ENCODE measurements at regions not wholly inside any gene's neighbourhood (a gene's known extent, or its start where the extent isn't known, plus 50 kb on each side); places are given as distances from the start of the nearest gene placed in this dataset.
A peak's percentile ranks its signal among the peaks of the same experiment; 100 is the strongest.

DNA sequence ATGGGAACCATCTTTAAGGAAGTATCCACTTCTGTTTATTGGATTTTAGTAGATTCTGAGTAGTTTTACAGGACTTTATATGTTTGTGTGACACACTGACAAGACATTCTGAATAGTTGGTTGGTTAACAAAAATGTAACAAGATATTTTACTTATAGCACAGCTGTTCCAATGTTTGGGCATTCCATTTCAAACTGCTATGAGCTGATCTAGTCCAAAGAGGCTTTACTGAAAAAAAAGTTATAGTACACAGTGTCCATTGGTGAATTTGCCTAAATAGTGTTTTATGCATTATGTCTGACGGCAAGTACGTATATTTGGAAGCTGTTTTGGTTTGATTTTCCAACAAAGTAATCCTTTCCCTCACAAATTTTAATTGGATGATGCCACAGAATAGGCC lies 99.1 kb downstream of the SAMD9 start:
- no peak overlapping the region for H3K4me3 ChIP-seq
- FAIRE-seq, result no peak
- TF ChIP-seq, protein P1, sequence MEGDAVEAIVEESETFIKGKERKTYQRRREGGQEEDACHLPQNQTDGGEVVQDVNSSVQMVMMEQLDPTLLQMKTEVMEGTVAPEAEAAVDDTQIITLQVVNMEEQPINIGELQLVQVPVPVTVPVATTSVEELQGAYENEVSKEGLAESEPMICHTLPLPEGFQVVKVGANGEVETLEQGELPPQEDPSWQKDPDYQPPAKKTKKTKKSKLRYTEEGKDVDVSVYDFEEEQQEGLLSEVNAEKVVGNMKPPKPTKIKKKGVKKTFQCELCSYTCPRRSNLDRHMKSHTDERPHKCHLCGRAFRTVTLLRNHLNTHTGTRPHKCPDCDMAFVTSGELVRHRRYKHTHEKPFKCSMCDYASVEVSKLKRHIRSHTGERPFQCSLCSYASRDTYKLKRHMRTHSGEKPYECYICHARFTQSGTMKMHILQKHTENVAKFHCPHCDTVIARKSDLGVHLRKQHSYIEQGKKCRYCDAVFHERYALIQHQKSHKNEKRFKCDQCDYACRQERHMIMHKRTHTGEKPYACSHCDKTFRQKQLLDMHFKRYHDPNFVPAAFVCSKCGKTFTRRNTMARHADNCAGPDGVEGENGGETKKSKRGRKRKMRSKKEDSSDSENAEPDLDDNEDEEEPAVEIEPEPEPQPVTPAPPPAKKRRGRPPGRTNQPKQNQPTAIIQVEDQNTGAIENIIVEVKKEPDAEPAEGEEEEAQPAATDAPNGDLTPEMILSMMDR (IDR thresholded peaks at IDR 0.05), result no peak
- DNase-seq, result no peak
- no peak overlapping the region for H3K27ac ChIP-seq
- H3K4me1 ChIP-seq, result no peaks in the 10 kb centered on the region
- H3K9me3 ChIP-seq, result no peaks in the 10 kb centered on the region
- no peak for ATAC-seq
- WGBS, 2 donors, result 70 to 96% methylated on average over 2 of the region's 2 CpGs
- no peaks in the 10 kb centered on the region for H3K36me3 ChIP-seq
- intact Hi-C loops (cut with DNase I), result no loop called here
- no peaks in the 10 kb centered on the region for H3K27me3 ChIP-seq

DNA sequence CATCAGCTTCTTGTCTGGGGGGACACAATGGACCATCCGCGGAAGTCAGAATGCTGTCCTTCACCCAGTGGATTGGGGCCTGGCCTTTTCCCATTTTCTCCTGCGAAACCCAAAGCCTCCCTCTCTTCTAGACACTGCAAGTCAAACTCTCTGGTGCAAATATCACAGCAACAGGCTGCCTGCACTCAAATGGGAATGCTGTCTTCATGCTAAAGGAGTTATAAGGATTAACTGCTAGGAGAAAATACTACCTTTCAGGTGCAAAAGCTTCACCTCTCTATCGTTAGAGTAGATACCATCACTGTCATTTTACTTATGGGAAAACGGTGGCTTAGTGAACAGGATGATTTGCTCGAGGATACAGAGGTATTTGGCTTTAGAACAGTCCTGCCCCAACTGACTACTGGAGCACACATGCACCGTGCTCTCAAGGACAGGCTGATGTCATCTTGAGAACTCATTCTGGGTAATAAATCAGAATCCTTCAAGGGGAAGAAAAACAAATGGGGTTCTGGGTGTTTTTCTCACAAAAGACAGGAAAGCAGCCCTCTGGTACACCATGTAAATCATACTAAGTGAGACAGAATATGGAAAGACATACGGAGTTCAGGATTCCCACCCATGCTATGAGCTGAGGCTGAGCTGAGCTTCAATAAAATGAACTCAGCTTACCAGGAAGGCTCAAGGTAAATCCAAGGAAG lies 100.9 kb downstream of the SAMD9 start:
- Histone ChIP-seq H3K9me3 (no peaks in the 10 kb centered on the region), H3K4me1 (no peaks in the 10 kb centered on the region), H3K27me3 (no peaks in the 10 kb centered on the region), H3K27ac (no peak overlapping the region), H3K36me3 (no peaks in the 10 kb centered on the region), H3K4me3 (no peak overlapping the region)
- no peak for ATAC-seq
- TF ChIP-seq, protein P1 (IDR thresholded peaks at IDR 0.05), result no peak
- DNase-seq, result no peak
- 60 to 66% methylated on average over 8 of the region's 8 CpGs for WGBS, 2 donors
- no peak for FAIRE-seq
- intact Hi-C loops (cut with DNase I), result no loop called here

DNA sequence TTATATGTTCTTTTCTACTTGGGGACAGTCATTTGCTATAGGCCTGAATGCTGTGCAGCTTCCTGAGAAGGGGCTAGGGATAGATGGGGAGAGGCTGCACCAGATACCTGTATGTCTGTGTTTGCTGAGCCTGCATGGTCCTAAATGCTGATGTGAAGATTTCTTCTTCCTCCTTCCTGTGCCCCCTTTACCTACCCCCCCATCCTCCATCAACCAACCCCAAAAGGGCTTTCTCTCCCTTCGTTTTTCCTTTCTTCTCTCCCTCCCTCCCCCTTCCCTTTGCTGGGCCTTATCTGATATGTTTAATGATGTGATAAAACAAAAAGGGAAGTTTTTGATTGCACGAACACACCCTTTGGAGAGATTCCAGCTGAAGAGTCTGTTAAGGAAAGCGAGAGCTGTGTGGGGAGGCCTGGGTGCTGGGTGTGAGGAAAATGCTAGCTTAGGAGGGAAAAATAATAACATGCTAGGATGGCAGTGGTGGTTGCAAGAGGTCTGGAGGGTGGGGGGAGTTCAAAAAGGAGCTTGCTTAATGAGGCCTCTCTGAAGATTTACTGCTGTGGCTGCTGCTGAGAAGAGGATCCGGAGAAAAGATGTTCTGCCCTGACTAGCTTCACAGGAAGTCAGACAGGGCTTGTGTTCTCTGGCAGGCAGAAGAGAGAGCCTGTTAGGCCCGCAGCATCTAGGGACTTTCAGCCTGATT lies 101.8 kb downstream of the SAMD9 start:
- intact Hi-C loops (cut with DNase I), result no loop called here
- Histone ChIP-seq H3K4me3 (no peak overlapping the region), H3K36me3 (no peaks in the 10 kb centered on the region), H3K27ac (no peak overlapping the region), H3K27me3 (no peaks in the 10 kb centered on the region), H3K9me3 (no peaks in the 10 kb centered on the region), H3K4me1 (no peaks in the 10 kb centered on the region)
- no peak for ATAC-seq
- WGBS, 2 donors, result 56% methylated on average over 5 of the region's 5 CpGs
- TF ChIP-seq, protein P1 (IDR thresholded peaks at IDR 0.05), result no peak
- FAIRE-seq, result no peak
- no peak for DNase-seq

DNA sequence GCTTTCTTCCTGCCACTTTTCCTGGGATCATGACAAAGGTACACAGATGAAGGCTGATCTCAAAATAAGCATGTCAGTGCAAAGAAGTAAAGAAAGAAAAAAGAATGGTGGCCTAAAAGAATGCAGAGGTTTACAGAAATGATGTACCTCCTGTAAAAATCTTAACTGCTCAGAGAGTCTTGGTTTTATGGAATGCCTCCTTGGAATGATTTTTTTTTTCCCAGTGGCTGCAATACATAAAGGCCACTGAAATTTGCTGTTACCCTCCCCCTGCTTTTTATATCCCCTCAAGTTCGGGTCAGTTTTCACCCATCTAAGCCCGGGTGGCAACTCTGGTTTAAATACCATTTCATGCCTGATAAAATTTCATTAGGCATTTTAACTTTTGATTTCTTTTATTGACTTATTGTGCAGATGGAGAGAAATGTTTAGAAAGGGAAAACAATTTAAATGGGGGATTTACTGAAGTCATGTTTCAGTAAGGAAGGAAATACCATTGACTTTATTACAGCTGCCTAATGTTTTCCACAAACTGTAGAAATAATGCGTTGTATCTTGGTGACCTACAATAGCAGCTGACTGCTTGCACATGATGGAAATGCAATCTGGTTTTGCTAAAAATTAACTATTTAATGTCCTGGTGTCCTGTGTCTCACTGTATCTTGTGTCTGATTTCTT lies 102.5 kb downstream of the SAMD9 start:
- intact Hi-C loops (cut with DNase I), result no loop called here
- H3K27me3 ChIP-seq, result no peaks in the 10 kb centered on the region
- 70 to 71% methylated on average over 3 of the region's 3 CpGs for WGBS, 2 donors
- DNase-seq, result no peak
- TF ChIP-seq, protein P1 (IDR thresholded peaks at IDR 0.05), result no peak
- peak in 1 of 4 donors; percentile 25 for ATAC-seq
- H3K27ac ChIP-seq, result no peak overlapping the region
- no peak overlapping the region for H3K4me3 ChIP-seq
- no peaks in the 10 kb centered on the region for H3K4me1 ChIP-seq
- no peaks in the 10 kb centered on the region for H3K9me3 ChIP-seq
- H3K36me3 ChIP-seq, result no peaks in the 10 kb centered on the region
- no peak for FAIRE-seq
